ENCODE measurements at regions not wholly inside any gene's neighbourhood (a gene's known extent, or its start where the extent isn't known, plus 50 kb on each side); places are given as distances from the start of the nearest gene placed in this dataset.

GRCh38 chr4:173464481-173464880 lies 65.5 kb downstream of the HAND2 start:
- no peaks in the 10 kb centered on the region for H3K4me1 Mint-ChIP-seq (ENCODE audit: insufficient read depth, unreplicated experiment)
- DNase-seq (ENCODE audit: unreplicated experiment): no peak
- no peak overlapping the region for H3K27ac Mint-ChIP-seq (ENCODE audit: low read depth, unreplicated experiment)
- ChIA-PET POLR2A (no interaction called here), CTCF (no interaction called here)
- no TSS peak for BruUV-seq (replicated peaks)
- TF ChIP-seq CTCF (IDR thresholded peaks at IDR 0.05; ENCODE audit: unreplicated experiment): no peak
- peaks cover 4% of the 10 kb centered on the region for H3K9me3 Mint-ChIP-seq (ENCODE audit: unreplicated experiment)
- no peak overlapping the region for H3K4me3 Mint-ChIP-seq (ENCODE audit: unreplicated experiment)
- intact Hi-C loops (cut with micrococcal nuclease): no loop called here
- no peaks in the 10 kb centered on the region for H3K27me3 Mint-ChIP-seq (ENCODE audit: insufficient read depth, unreplicated experiment)
- peaks cover 3% of the 10 kb centered on the region for H3K36me3 Mint-ChIP-seq (ENCODE audit: insufficient read depth, unreplicated experiment)

- H3K36me3 Mint-ChIP-seq (ENCODE audit: insufficient read depth, unreplicated experiment): peaks cover 6% of the 10 kb centered on the region
- ChIA-PET POLR2A (no interaction called here), CTCF (interaction anchor here (0.6 to 1.3 kb wide), 2 partner anchors 381 to 964 kb away, joined by 4 to 6 read pairs; no protein-coding TSS in a partner anchor)
- peaks cover 5% of the 10 kb centered on the region for H3K9me3 Mint-ChIP-seq (ENCODE audit: unreplicated experiment)
- H3K27ac Mint-ChIP-seq (ENCODE audit: low read depth, unreplicated experiment): no peak overlapping the region
- BruUV-seq (replicated peaks): no TSS peak
- TF ChIP-seq CTCF (IDR thresholded peaks at IDR 0.05; ENCODE audit: unreplicated experiment): no peak
- no peak overlapping the region for H3K4me3 Mint-ChIP-seq (ENCODE audit: unreplicated experiment)
- H3K4me1 Mint-ChIP-seq (ENCODE audit: insufficient read depth, unreplicated experiment): no peaks in the 10 kb centered on the region
- intact Hi-C loops (cut with micrococcal nuclease): no loop called here
- no peaks in the 10 kb centered on the region for H3K27me3 Mint-ChIP-seq (ENCODE audit: insufficient read depth, unreplicated experiment)
- no peak for DNase-seq (ENCODE audit: unreplicated experiment)
Observed at GRCh38 chr4:173463816-173464215, 64.9 kb upstream of the SCRG1 start.

GRCh38 chr4:173461170-173461569 lies 62.3 kb upstream of the SCRG1 start:
- POLR2A ChIA-PET: interaction anchor here (0.6 kb wide), 1 partner anchor 40 kb away, joined by 3 read pairs; no protein-coding TSS in a partner anchor
- Mint-ChIP-seq H3K9me3 (ENCODE audit: unreplicated experiment) (peaks cover 5% of the 10 kb centered on the region), H3K27me3 (ENCODE audit: insufficient read depth, unreplicated experiment) (no peaks in the 10 kb centered on the region), H3K4me1 (ENCODE audit: insufficient read depth, unreplicated experiment) (no peaks in the 10 kb centered on the region), H3K36me3 (ENCODE audit: insufficient read depth, unreplicated experiment) (peaks cover 6% of the 10 kb centered on the region), H3K27ac (ENCODE audit: low read depth, unreplicated experiment) (no peak overlapping the region), H3K4me3 (ENCODE audit: unreplicated experiment) (no peak overlapping the region)
- no peak for DNase-seq (ENCODE audit: unreplicated experiment)
- TF ChIP-seq CTCF (IDR thresholded peaks at IDR 0.05; ENCODE audit: unreplicated experiment): no peak
- CTCF ChIA-PET: interaction anchor here (0.7 kb wide), 1 partner anchor 40 kb away, joined by 6 read pairs; no protein-coding TSS in a partner anchor
- no TSS peak for BruUV-seq (replicated peaks)
- intact Hi-C loops (cut with micrococcal nuclease): no loop called here

DNA sequence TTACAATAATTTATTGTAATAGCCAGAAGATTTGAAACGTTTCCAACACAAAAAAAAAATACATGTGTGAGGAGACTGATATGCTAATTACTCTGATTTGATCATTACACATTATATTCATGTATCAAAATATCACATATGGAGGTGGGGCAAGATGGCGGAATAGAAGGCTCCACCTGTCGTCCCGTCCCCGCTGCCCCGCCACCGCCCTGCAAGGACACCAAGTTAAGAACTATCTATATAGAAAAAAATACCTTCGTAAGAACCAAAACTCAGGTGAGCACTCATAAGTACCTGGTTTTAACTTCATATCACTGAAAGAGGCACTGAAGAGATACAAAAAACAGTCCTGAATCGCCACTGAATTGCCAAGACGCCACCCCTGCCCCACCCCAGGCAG lies 60.9 kb upstream of the SCRG1 start:
- CTCF ChIA-PET: no interaction called here
- intact Hi-C loops (cut with micrococcal nuclease): no loop called here

More for the DNA sequence above, 60.9 kb upstream of the SCRG1 start:
- Mint-ChIP-seq H3K36me3 (ENCODE audit: insufficient read depth, unreplicated experiment) (peaks cover 6% of the 10 kb centered on the region), H3K9me3 (ENCODE audit: unreplicated experiment) (peaks cover 5% of the 10 kb centered on the region), H3K4me3 (ENCODE audit: unreplicated experiment) (no peak overlapping the region), H3K27me3 (ENCODE audit: insufficient read depth, unreplicated experiment) (no peaks in the 10 kb centered on the region), H3K4me1 (ENCODE audit: insufficient read depth, unreplicated experiment) (no peaks in the 10 kb centered on the region), H3K27ac (ENCODE audit: low read depth, unreplicated experiment) (no peak overlapping the region)
- POLR2A ChIA-PET: no interaction called here
- DNase-seq (ENCODE audit: unreplicated experiment): no peak
- BruUV-seq (replicated peaks): no TSS peak
- no peak for TF ChIP-seq CTCF (IDR thresholded peaks at IDR 0.05; ENCODE audit: unreplicated experiment)
